HepG2 (cell line): ENCODE measurements at regions not wholly inside any gene's neighbourhood (a gene's known extent, or its start where the extent isn't known, plus 50 kb on each side); places are given as distances from the start of the nearest gene placed in this dataset.
"Not testable (repeated sequence)": the region's sequence is repeated elsewhere in the genome, so short reads cannot be mapped to it uniquely, and the experiment has no call there.

Experiments used
- BRD4 ChIP-seq: sonication (generic); formaldehyde crosslinking; IDR thresholded peaks from 2 replicates; pipeline ENCODE4 v1.4.0; 2020; ENCODE audit warnings: missing genetic modification reagents
- CTCF ChIP-seq: sonication (generic); formaldehyde crosslinking; IDR thresholded peaks from 2 replicates; pipeline ENCODE4 v1.5.0; 2020; ENCODE audit warnings: mild to moderate bottlenecking, missing genetic modification reagents, moderate library complexity
- ERF ChIP-seq: IDR thresholded peaks from 2 replicates; pipeline ENCODE4 v1.6.1; 2018; ENCODE audit warnings: missing biosample characterization, missing genetic modification reagents
- GLMP ChIP-seq: sonication (generic); formaldehyde crosslinking; IDR thresholded peaks from 2 replicates; pipeline ENCODE4 v1.9.0; 2021; ENCODE audit warnings: missing genetic modification reagents, mild to moderate bottlenecking, borderline replicate concordance
- JUN ChIP-seq: sonication (generic); formaldehyde crosslinking; IDR thresholded peaks from 2 replicates; pipeline ENCODE4 v1.4.0; 2020; ENCODE audit warnings: mild to moderate bottlenecking, missing genetic modification reagents
- MEF2D ChIP-seq: sonication (generic); formaldehyde crosslinking; IDR thresholded peaks from 2 replicates; pipeline ENCODE4 v1.5.1; 2020; ENCODE audit warnings: mild to moderate bottlenecking, missing genetic modification reagents
- POLR2AphosphoS5 ChIP-seq: IDR thresholded peaks from 2 replicates; pipeline ENCODE4 v1.6.1; 2012; ENCODE audit warnings: low read depth, low read length
- RCOR2 ChIP-seq: IDR thresholded peaks from 2 replicates; pipeline ENCODE4 v1.6.1; 2016; ENCODE audit warnings: missing biosample characterization, missing genetic modification reagents
- ZFP37 ChIP-seq: sonication (generic); formaldehyde crosslinking; IDR thresholded peaks from 2 replicates; pipeline ENCODE4 v1.4.0; 2020; ENCODE audit warnings: missing genetic modification reagents, borderline replicate concordance
- ZNF12 ChIP-seq: sonication (generic); formaldehyde crosslinking; IDR thresholded peaks from 2 replicates; pipeline ENCODE4 v1.5.0; 2020; ENCODE audit warnings: missing genetic modification reagents
- ZNF274 ChIP-seq: sonication (generic); formaldehyde crosslinking; IDR thresholded peaks from 2 replicates; pipeline ENCODE4 v1.5.1; 2020; ENCODE audit warnings: mild to moderate bottlenecking, missing genetic modification reagents
- ZNF382 ChIP-seq: sonication (generic); formaldehyde crosslinking; IDR thresholded peaks from 2 replicates; pipeline ENCODE4 v1.5.0; 2020; ENCODE audit warnings: missing genetic modification reagents, mild to moderate bottlenecking, borderline replicate concordance
- TF ChIP-seq, protein P1 (sequence below): sonication (generic); formaldehyde crosslinking; IDR thresholded peaks from 2 replicates; pipeline ENCODE4 v1.4.0; 2020; ENCODE audit warnings: mild to moderate bottlenecking, missing genetic modification reagents, borderline replicate concordance

GRCh38 chr5:68020461-68020969 is 195.0 kb upstream of the PIK3R1 start:
- TF ChIP-seq GLMP (CRISPR knock-in tag); MEF2D; ZNF12; BRD4; CTCF (CRISPR knock-in tag); ZNF274 (CRISPR knock-in tag); ERF (CRISPR knock-in tag); JUN; POLR2AphosphoS5; ZFP37; ZNF382 (CRISPR knock-in tag); RCOR2 (CRISPR knock-in tag): not testable (repeated sequence)
- TF ChIP-seq, protein P1, sequence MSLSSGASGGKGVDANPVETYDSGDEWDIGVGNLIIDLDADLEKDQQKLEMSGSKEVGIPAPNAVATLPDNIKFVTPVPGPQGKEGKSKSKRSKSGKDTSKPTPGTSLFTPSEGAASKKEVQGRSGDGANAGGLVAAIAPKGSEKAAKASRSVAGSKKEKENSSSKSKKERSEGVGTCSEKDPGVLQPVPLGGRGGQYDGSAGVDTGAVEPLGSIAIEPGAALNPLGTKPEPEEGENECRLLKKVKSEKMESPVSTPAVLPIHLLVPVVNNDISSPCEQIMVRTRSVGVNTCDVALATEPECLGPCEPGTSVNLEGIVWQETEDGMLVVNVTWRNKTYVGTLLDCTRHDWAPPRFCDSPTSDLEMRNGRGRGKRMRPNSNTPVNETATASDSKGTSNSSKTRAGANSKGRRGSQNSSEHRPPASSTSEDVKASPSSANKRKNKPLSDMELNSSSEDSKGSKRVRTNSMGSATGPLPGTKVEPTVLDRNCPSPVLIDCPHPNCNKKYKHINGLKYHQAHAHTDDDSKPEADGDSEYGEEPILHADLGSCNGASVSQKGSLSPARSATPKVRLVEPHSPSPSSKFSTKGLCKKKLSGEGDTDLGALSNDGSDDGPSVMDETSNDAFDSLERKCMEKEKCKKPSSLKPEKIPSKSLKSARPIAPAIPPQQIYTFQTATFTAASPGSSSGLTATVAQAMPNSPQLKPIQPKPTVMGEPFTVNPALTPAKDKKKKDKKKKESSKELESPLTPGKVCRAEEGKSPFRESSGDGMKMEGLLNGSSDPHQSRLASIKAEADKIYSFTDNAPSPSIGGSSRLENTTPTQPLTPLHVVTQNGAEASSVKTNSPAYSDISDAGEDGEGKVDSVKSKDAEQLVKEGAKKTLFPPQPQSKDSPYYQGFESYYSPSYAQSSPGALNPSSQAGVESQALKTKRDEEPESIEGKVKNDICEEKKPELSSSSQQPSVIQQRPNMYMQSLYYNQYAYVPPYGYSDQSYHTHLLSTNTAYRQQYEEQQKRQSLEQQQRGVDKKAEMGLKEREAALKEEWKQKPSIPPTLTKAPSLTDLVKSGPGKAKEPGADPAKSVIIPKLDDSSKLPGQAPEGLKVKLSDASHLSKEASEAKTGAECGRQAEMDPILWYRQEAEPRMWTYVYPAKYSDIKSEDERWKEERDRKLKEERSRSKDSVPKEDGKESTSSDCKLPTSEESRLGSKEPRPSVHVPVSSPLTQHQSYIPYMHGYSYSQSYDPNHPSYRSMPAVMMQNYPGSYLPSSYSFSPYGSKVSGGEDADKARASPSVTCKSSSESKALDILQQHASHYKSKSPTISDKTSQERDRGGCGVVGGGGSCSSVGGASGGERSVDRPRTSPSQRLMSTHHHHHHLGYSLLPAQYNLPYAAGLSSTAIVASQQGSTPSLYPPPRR, result not testable (repeated sequence)
